GM21619 (cell line): ENCODE measurements at regions not wholly inside any gene's neighbourhood (a gene's known extent, or its start where the extent isn't known, plus 50 kb on each side); places are given as distances from the start of the nearest gene placed in this dataset.

Source experiments
- ATAC-seq: cut with Tn5 transposase; IDR thresholded peaks from one replicate; pipeline ENCODE4 v1.9.1; 2021; ENCODE audit not compliant: unreplicated experiment

- no peak for ATAC-seq
Observed at GRCh38 chr15:68500363-68501258, 68.6 kb upstream of the ITGA11 start.

- ATAC-seq: no peak
Observed at GRCh38 chr15:68501259-68501591, 69.3 kb upstream of the ITGA11 start.

GRCh38 chr15:68501616-68502015 lies 69.7 kb upstream of the ITGA11 start:
- no peak for ATAC-seq

GRCh38 chr15:68502398-68502901 lies 70.5 kb upstream of the ITGA11 start:
- ATAC-seq: no peak

GRCh38 chr15:68503213-68503612 lies 71.2 kb upstream of the ITGA11 start:
- no peak for ATAC-seq

- no peak for ATAC-seq
Observed at GRCh38 chr15:68503791-68504680, 72.1 kb upstream of the ITGA11 start.

GRCh38 chr15:68504681-68505170 lies 72.8 kb upstream of the ITGA11 start:
- ATAC-seq: no peak

- ATAC-seq: no peak
Observed at GRCh38 chr15:68506071-68506470, 72.7 kb upstream of the CORO2B start.

- ATAC-seq: no peak
Observed at GRCh38 chr15:68507447-68507846, 71.3 kb upstream of the CORO2B start.

GRCh38 chr15:68508485-68509189 lies 70.2 kb upstream of the CORO2B start:
- no peak for ATAC-seq

- no peak for ATAC-seq
Observed at GRCh38 chr15:68510558-68510957, 68.2 kb upstream of the CORO2B start.

- no peak for ATAC-seq
Observed at GRCh38 chr15:68511073-68511991, 67.5 kb upstream of the CORO2B start.

GRCh38 chr15:68512052-68512451 lies 66.7 kb upstream of the CORO2B start:
- ATAC-seq: no peak

GRCh38 chr15:68512598-68512997 lies 66.2 kb upstream of the CORO2B start:
- ATAC-seq: no peak

GRCh38 chr15:68515371-68516095 lies 63.3 kb upstream of the CORO2B start:
- no peak for ATAC-seq

GRCh38 chr15:68517285-68517761 lies 61.5 kb upstream of the CORO2B start:
- no peak for ATAC-seq

GRCh38 chr15:68518046-68518445 lies 60.7 kb upstream of the CORO2B start:
- ATAC-seq: no peak

- ATAC-seq: no peak
Observed at GRCh38 chr15:68518785-68519430, 59.9 kb upstream of the CORO2B start.
